NCI-H510A treated with DMSO at 0.1 percent for 48 hours (cell line): ENCODE measurements at regions not wholly inside any gene's neighbourhood (a gene's known extent, or its start where the extent isn't known, plus 50 kb on each side); places are given as distances from the start of the nearest gene placed in this dataset.

ENCODE experiments used
- DNase-seq: peaks from one replicate; lab custom pipeline; 2025; lab: John Stamatoyannopoulos, UW

- DNase-seq: peak; percentile 3
Observed at GRCh38 chr6:6891949-6892461, 215.8 kb upstream of the RREB1 start.

GRCh38 chr6:6892744-6893583 is 214.8 kb upstream of the RREB1 start:
- no peak for DNase-seq

- no peak for DNase-seq
Observed at GRCh38 chr6:6893701-6894100, 214.1 kb upstream of the RREB1 start.

GRCh38 chr6:6895929-6896328 is 211.8 kb upstream of the RREB1 start:
- DNase-seq: no peak

- DNase-seq: no peak
Observed at GRCh38 chr6:6897140-6897539, 210.6 kb upstream of the RREB1 start.

- DNase-seq: no peak
Observed at GRCh38 chr6:6900569-6901204, 207.1 kb upstream of the RREB1 start.

GRCh38 chr6:6901205-6901719 is 206.5 kb upstream of the RREB1 start:
- no peak for DNase-seq

GRCh38 chr6:6901945-6902344 is 205.8 kb upstream of the RREB1 start:
- DNase-seq: no peak

GRCh38 chr6:6905961-6906518 is 201.7 kb upstream of the RREB1 start:
- no peak for DNase-seq

GRCh38 chr6:6906570-6907213 is 201.1 kb upstream of the RREB1 start:
- no peak for DNase-seq

GRCh38 chr6:6907286-6907685 is 200.5 kb upstream of the RREB1 start:
- DNase-seq: no peak

- no peak for DNase-seq
Observed at GRCh38 chr6:6908121-6908520, 199.6 kb upstream of the RREB1 start.

GRCh38 chr6:6909111-6909510 is 198.7 kb upstream of the RREB1 start:
- no peak for DNase-seq

GRCh38 chr6:6910734-6911295 is 196.9 kb upstream of the RREB1 start:
- no peak for DNase-seq

- DNase-seq: no peak
Observed at GRCh38 chr6:6911391-6911790, 196.4 kb upstream of the RREB1 start.

- no peak for DNase-seq
Observed at GRCh38 chr6:6912817-6913744, 194.7 kb upstream of the RREB1 start.

- DNase-seq: no peak
Observed at GRCh38 chr6:6915219-6915618, 192.5 kb upstream of the RREB1 start.

GRCh38 chr6:6915813-6916547 is 191.8 kb upstream of the RREB1 start:
- no peak for DNase-seq

GRCh38 chr6:6916598-6916997 is 191.2 kb upstream of the RREB1 start:
- DNase-seq: no peak
